ENCODE measurements at regions not wholly inside any gene's neighbourhood (a gene's known extent, or its start where the extent isn't known, plus 50 kb on each side); places are given as distances from the start of the nearest gene placed in this dataset.

DNA sequence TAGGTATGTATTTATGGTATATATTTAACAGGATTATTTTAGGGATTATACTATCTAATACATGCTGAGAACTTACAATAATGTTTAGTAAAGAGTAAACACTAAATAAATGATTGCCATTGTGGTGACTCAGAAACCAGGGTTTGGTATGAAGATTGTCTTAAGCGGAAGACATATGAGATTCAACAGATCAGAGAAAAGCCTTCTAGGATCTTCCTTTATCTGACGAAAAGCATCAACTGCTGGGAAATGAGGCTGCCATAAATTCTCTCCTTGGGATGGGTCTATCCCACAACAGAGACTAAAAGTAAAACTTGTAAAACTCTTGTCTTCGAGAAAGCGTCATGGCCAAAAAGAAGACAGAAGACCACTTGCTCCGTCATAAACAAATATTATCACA is 1352.2 kb upstream of the EPHA6 start:
- Histone ChIP-seq H3K79me2 (replicated peaks; ENCODE audit: insufficient read depth) (no peaks in the 10 kb centered on the region), H3K36me3 (ENCODE audit: insufficient read depth) (no peaks in the 10 kb centered on the region), H4K20me1 (replicated peaks; ENCODE audit: insufficient read depth) (no peaks in the 10 kb centered on the region), H3F3A (replicated peaks; ENCODE audit: low read depth) (no peaks in the 10 kb centered on the region), H3K4me2 (no peak overlapping the region), H3K4me1 (ENCODE audit: insufficient read depth) (no peaks in the 10 kb centered on the region), H3K4me3 (no peak overlapping the region), H3K27me3 (ENCODE audit: insufficient read depth) (no peaks in the 10 kb centered on the region), H3K9me2 (ENCODE audit: insufficient read depth) (peaks cover 10% of the 10 kb centered on the region; the same call in 1 of the 2 replicates), H3K27ac (ENCODE audit: low read depth) (no peak overlapping the region), H2AFZ (no peak overlapping the region)
- DNase-seq (ENCODE audit: low spot score): no peak
- peaks cover 10% of the 10 kb centered on the region; the same call in 2 of the 3 replicates for H3K36me3 Mint-ChIP-seq (ENCODE audit: low read depth)
- no peak for ATAC-seq
- peaks cover 12% of the 10 kb centered on the region; the same call in 2 of the 3 replicates for H3K9me3 Mint-ChIP-seq
- peaks cover 2% of the 10 kb centered on the region for H3K27me3 Mint-ChIP-seq (ENCODE audit: insufficient read depth, low read depth, poor library complexity)
- TF ChIP-seq JUNB (IDR thresholded peaks at IDR 0.05; ENCODE audit: unreplicated experiment): no peak
- H3K4me3 Mint-ChIP-seq: no peak overlapping the region
- H3K4me1 Mint-ChIP-seq: no peaks in the 10 kb centered on the region
- no peak overlapping the region for H3K27ac Mint-ChIP-seq

- peaks cover 10% of the 10 kb centered on the region; the same call in 2 of the 3 replicates for H3K36me3 Mint-ChIP-seq (ENCODE audit: low read depth)
- H2AFZ ChIP-seq: no peak overlapping the region
- H3K4me1 ChIP-seq (ENCODE audit: insufficient read depth): peaks cover 11% of the 10 kb centered on the region; the same call in 1 of the 2 replicates
- H3K36me3 ChIP-seq (ENCODE audit: insufficient read depth): no peaks in the 10 kb centered on the region
- no peak overlapping the region for H3K4me2 ChIP-seq
- DNase-seq (ENCODE audit: low spot score): no peak
- no peak overlapping the region for H3K4me3 Mint-ChIP-seq
- H3K4me1 Mint-ChIP-seq: peaks cover 5% of the 10 kb centered on the region
- H3F3A ChIP-seq (replicated peaks; ENCODE audit: low read depth): no peaks in the 10 kb centered on the region
- H3K9me3 Mint-ChIP-seq: peaks cover 12% of the 10 kb centered on the region; the same call in 2 of the 3 replicates
- no peak overlapping the region for H3K27ac ChIP-seq (ENCODE audit: low read depth)
- H3K79me2 ChIP-seq (replicated peaks; ENCODE audit: insufficient read depth): no peaks in the 10 kb centered on the region
- ATAC-seq: no peak
- no peak overlapping the region for H3K4me3 ChIP-seq
- no peaks in the 10 kb centered on the region for H3K27me3 ChIP-seq (ENCODE audit: insufficient read depth)
- no peak overlapping the region for H3K27ac Mint-ChIP-seq
- peaks cover 2% of the 10 kb centered on the region for H3K27me3 Mint-ChIP-seq (ENCODE audit: insufficient read depth, low read depth, poor library complexity)
- no peaks in the 10 kb centered on the region for H3K9me2 ChIP-seq (ENCODE audit: insufficient read depth)
- no peaks in the 10 kb centered on the region for H4K20me1 ChIP-seq (replicated peaks; ENCODE audit: insufficient read depth)
- TF ChIP-seq ZNF114 (CRISPR knock-in tag; IDR thresholded peaks at IDR 0.05): no peak
- no peak for TF ChIP-seq CREB1 (CRISPR knock-in tag; IDR thresholded peaks at IDR 0.05; ENCODE audit: low read depth)
- TF ChIP-seq STAT1 (IDR thresholded peaks at IDR 0.05; ENCODE audit: unreplicated experiment): no peak
- TF ChIP-seq JUNB (IDR thresholded peaks at IDR 0.05; ENCODE audit: unreplicated experiment): no peak
- TF ChIP-seq NANOG (IDR thresholded peaks at IDR 0.05; ENCODE audit: borderline replicate concordance): no peak
- TF ChIP-seq EZH2 (IDR thresholded peaks at IDR 0.05; ENCODE audit: low read depth, unreplicated experiment): no peak
- TF ChIP-seq REST (IDR thresholded peaks at IDR 0.05; ENCODE audit: unreplicated experiment): no peak
- TF ChIP-seq ZNF462 (CRISPR knock-in tag; IDR thresholded peaks at IDR 0.05): no peak
- TF ChIP-seq ZNF331 (CRISPR knock-in tag; IDR thresholded peaks at IDR 0.05; ENCODE audit: low read depth): no peak
- TF ChIP-seq EZH2phosphoT487 (IDR thresholded peaks at IDR 0.05; ENCODE audit: unreplicated experiment): no peak
- TF ChIP-seq, protein P1, sequence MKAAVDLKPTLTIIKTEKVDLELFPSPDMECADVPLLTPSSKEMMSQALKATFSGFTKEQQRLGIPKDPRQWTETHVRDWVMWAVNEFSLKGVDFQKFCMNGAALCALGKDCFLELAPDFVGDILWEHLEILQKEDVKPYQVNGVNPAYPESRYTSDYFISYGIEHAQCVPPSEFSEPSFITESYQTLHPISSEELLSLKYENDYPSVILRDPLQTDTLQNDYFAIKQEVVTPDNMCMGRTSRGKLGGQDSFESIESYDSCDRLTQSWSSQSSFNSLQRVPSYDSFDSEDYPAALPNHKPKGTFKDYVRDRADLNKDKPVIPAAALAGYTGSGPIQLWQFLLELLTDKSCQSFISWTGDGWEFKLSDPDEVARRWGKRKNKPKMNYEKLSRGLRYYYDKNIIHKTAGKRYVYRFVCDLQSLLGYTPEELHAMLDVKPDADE (IDR thresholded peaks at IDR 0.05): no peak
- TF ChIP-seq POLR2AphosphoS5 (IDR thresholded peaks at IDR 0.05; ENCODE audit: low read depth): no peak
Measured at GRCh38 chr3:95464346-95464745, 1350.0 kb upstream of the EPHA6 start.

All from GM23338 (cell line).